NB4 (cell line): ENCODE measurements at regions not wholly inside any gene's neighbourhood (a gene's known extent, or its start where the extent isn't known, plus 50 kb on each side); places are given as distances from the start of the nearest gene placed in this dataset.

ENCODE experiments used
- DNase-seq: peaks from one replicate; pipeline ENCODE4 v3.0.0; 2010; ENCODE audit warnings: low read depth
- H3K4me3 ChIP-seq: one replicate; pipeline ENCODE4 v1.5.1; 2011; ENCODE audit warnings: mild to moderate bottlenecking, low read depth, low read length, moderate library complexity
- CTCF ChIP-seq: IDR thresholded peaks from one replicate; pipeline ENCODE4 v1.5.1; 2012; ENCODE audit warnings: low read depth, low read length
- MAX ChIP-seq: IDR thresholded peaks from 2 replicates; pipeline ENCODE4 v1.6.1; 2011; ENCODE audit warnings: low read depth, low read length
- MYC ChIP-seq: IDR thresholded peaks from 2 replicates; pipeline ENCODE4 v1.6.1; 2011; ENCODE audit warnings: low read depth, low read length
- POLR2A ChIP-seq: IDR thresholded peaks from 2 replicates; pipeline ENCODE4 v1.6.1; 2011; ENCODE audit warnings: mild to moderate bottlenecking; ENCODE audit not compliant: insufficient read length; ENCODE audit errors: extremely low read depth

GRCh38 chr2:129779783-129780182 is 199.7 kb upstream of the RAB6C start:
- no peak for DNase-seq
- TF ChIP-seq POLR2A (no peak), MAX (no peak), CTCF (no peak), MYC (no peak)
- no peak overlapping the region for H3K4me3 ChIP-seq

GRCh38 chr2:129780316-129781270 is 198.9 kb upstream of the RAB6C start:
- no peak overlapping the region for H3K4me3 ChIP-seq
- TF ChIP-seq MAX (no peak), POLR2A (no peak), CTCF (no peak), MYC (no peak)

GRCh38 chr2:129781749-129782632 is 197.5 kb upstream of the RAB6C start:
- DNase-seq, result no peak
- no peak overlapping the region for H3K4me3 ChIP-seq
- TF ChIP-seq CTCF (no peak), MYC (no peak), MAX (no peak), POLR2A (no peak)

More at GRCh38 chr2:129780316-129781270, 198.9 kb upstream of the RAB6C start:
- DNase-seq, result no peak

GRCh38 chr2:129782633-129782990 is 196.9 kb upstream of the RAB6C start:
- TF ChIP-seq MAX (no peak), CTCF (no peak), MYC (no peak), POLR2A (no peak)
- no peak for DNase-seq
- H3K4me3 ChIP-seq, result no peak overlapping the region

GRCh38 chr2:129784486-129784885 is 195.0 kb upstream of the RAB6C start:
- no peak overlapping the region for H3K4me3 ChIP-seq
- no peak for DNase-seq
- TF ChIP-seq CTCF (no peak), POLR2A (no peak), MYC (no peak), MAX (no peak)
